HG02678 (cell line): ENCODE measurements at regions not wholly inside any gene's neighbourhood (a gene's known extent, or its start where the extent isn't known, plus 50 kb on each side); places are given as distances from the start of the nearest gene placed in this dataset.

Source experiments
- ATAC-seq: cut with Tn5 transposase; IDR thresholded peaks from one replicate; pipeline ENCODE4 v1.9.1; 2021; ENCODE audit warnings: mild to moderate bottlenecking, moderate library complexity; ENCODE audit not compliant: unreplicated experiment

GRCh38 chr14:22084393-22085281 lies 411.0 kb upstream of the OR4E1 start:
- ATAC-seq, result no peak

- no peak for ATAC-seq
Observed at GRCh38 chr14:22081337-22081736, 407.7 kb upstream of the OR4E1 start.

GRCh38 chr14:22079766-22080165 lies 406.1 kb upstream of the OR4E1 start:
- no peak for ATAC-seq

GRCh38 chr14:22073801-22074200 lies 400.2 kb upstream of the OR4E1 start:
- no peak for ATAC-seq

GRCh38 chr14:22071006-22071405 lies 397.4 kb upstream of the OR4E1 start:
- ATAC-seq, result peak; percentile 97

GRCh38 chr14:22070119-22070982 lies 396.7 kb upstream of the OR4E1 start:
- peak; percentile 30 for ATAC-seq

GRCh38 chr14:22065347-22065746 lies 391.7 kb upstream of the OR4E1 start:
- ATAC-seq, result no peak

GRCh38 chr14:22059201-22059600 lies 385.6 kb upstream of the OR4E1 start:
- no peak for ATAC-seq

GRCh38 chr14:22052795-22053194 lies 379.2 kb upstream of the OR4E1 start:
- ATAC-seq, result no peak

- ATAC-seq, result no peak
Observed at GRCh38 chr14:22047115-22047514, 373.5 kb upstream of the OR4E1 start.

- ATAC-seq, result no peak
Observed at GRCh38 chr14:22046063-22046462, 372.4 kb upstream of the OR4E1 start.

- no peak for ATAC-seq
Observed at GRCh38 chr14:22044193-22044592, 370.6 kb upstream of the OR4E1 start.

- no peak for ATAC-seq
Observed at GRCh38 chr14:22040781-22041125, 367.1 kb upstream of the OR4E1 start.

GRCh38 chr14:22039938-22040780 lies 366.5 kb upstream of the OR4E1 start:
- no peak for ATAC-seq

- ATAC-seq, result no peak
Observed at GRCh38 chr14:22036541-22037239, 363.1 kb upstream of the OR4E1 start.

GRCh38 chr14:22026527-22026926 lies 352.9 kb upstream of the OR4E1 start:
- no peak for ATAC-seq

GRCh38 chr14:22025879-22026278 lies 352.3 kb upstream of the OR4E1 start:
- ATAC-seq, result no peak

GRCh38 chr14:22024137-22024536 lies 350.5 kb upstream of the OR4E1 start:
- no peak for ATAC-seq

GRCh38 chr14:22018890-22019289 lies 345.3 kb upstream of the OR4E1 start:
- no peak for ATAC-seq

- no peak for ATAC-seq
Observed at GRCh38 chr14:22012452-22012851, 338.8 kb upstream of the OR4E1 start.
